Aorta (tissue), 5 donors: ENCODE measurements at regions not wholly inside any gene's neighbourhood (a gene's known extent, or its start where the extent isn't known, plus 50 kb on each side); places are given as distances from the start of the nearest gene placed in this dataset.

Experiments
- ATAC-seq: fragments of 200-7000 bp; cut with Tn5 transposase; one replicate; pipeline ENCODE4 v1.9.1; 2022; ENCODE audit warnings: moderate library complexity; ENCODE audit not compliant: low FRiP score
- DNase-seq, 2 donors: peaks; one replicate each; pipeline ENCODE4 v3.0.0-alpha.2; 2020
- H3K27ac ChIP-seq, 2 donors: one replicate each; pipeline ENCODE4 v1.5.1; 2013; ENCODE audit warnings: low read length in 2 of 2, mild to moderate bottlenecking in 2 of 2, moderate library complexity in 2 of 2, control low read depth in 1 of 2, inconsistent platforms in 1 of 2, low read depth in 1 of 2
- H3K27me3 ChIP-seq, 2 donors: one replicate each; pipeline ENCODE4 v1.6.1; 2013; ENCODE audit warnings: control low read depth in 1 of 2, low read length in 1 of 2, mild to moderate bottlenecking in 1 of 2, moderate library complexity in 1 of 2; ENCODE audit not compliant: insufficient read depth in 2 of 2, control insufficient read depth in 1 of 2
- H3K36me3 ChIP-seq, 2 donors: one replicate each; pipeline ENCODE4 v1.6.1; 2013; ENCODE audit warnings: control low read depth in 1 of 2, low read length in 1 of 2, mild to moderate bottlenecking in 1 of 2; ENCODE audit not compliant: insufficient read depth in 2 of 2, control insufficient read depth in 1 of 2
- H3K4me1 ChIP-seq, 2 donors: one replicate each; pipeline ENCODE4 v1.6.1; 2013; ENCODE audit warnings: low read length in 2 of 2, control low read depth in 1 of 2, mild to moderate bottlenecking in 1 of 2, moderate library complexity in 1 of 2; ENCODE audit not compliant: insufficient read depth in 2 of 2, control insufficient read depth in 1 of 2
- H3K4me3 ChIP-seq, 2 donors: one replicate each; pipeline ENCODE4 v1.5.1; 2013; ENCODE audit warnings: low read length in 2 of 2, control low read depth in 1 of 2, mild to moderate bottlenecking in 1 of 2
- H3K9me3 ChIP-seq: one replicate; pipeline ENCODE4 v1.6.1; 2013; ENCODE audit warnings: mild to moderate bottlenecking, low read length; ENCODE audit not compliant: control insufficient read depth
- WGBS, 2 donors: extraction: QIAGEN DNeasy Blood & Tissue Kit; methylation state at CpG; one replicate each; pipeline ENCODE4 v1.1.7; 2013; 5-methylcytosine and 5-hydroxymethylcytosine counted together
- intact Hi-C, 2 donors: fragments of 100-400 bp; cut with DNase I; formaldehyde crosslinking; loops; one replicate each; pipeline versions ENCODE4 v1.14.2 to v1.15.0; 2022
- donor health status: healthy with polysubstance abuse.
- donor health status: Bipolar disorder and iron deficiency.
- donor health status: DM: no; HTN: no; CAD: no.
- donor health status: DM: no; HTN: no; CAD: no.
- donor health status: DM: yes; HTN: yes; CAD: no.

DNA sequence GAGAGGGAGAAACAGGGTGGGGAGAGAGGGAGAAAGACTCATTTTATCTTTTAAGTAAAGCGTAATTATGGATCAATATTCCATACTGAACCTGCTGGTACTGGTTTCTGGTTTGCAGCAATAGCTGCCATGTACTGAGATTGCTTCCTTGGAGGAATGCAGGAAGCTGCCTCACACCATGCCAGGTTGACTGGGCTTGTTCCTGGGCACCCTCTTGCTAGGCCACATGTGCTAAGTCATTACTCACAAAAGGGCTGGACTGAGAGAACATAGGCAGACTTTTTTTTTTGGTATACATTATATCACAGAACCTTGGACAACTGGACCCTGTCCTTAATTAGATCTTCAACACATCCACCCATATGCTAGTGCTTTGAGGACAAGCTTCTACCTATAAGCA lies 193.4 kb downstream of the ZNF621 start:
- Histone ChIP-seq H3K9me3 (no peaks in the 10 kb centered on the region), H3K27me3 (no peaks in the 10 kb centered on the region), H3K27ac (no peak overlapping the region), H3K36me3 (no peaks in the 10 kb centered on the region), H3K4me1 (peaks cover 0 to 4% of the 10 kb centered on the region in 2 donors), H3K4me3 (no peak overlapping the region)
- intact Hi-C loops = no loop called here
- DNase-seq = no peak
- 98 to 100% methylated on average over 1 of the region's 1 CpG for WGBS, 2 donors
- ATAC-seq = no peak

DNA sequence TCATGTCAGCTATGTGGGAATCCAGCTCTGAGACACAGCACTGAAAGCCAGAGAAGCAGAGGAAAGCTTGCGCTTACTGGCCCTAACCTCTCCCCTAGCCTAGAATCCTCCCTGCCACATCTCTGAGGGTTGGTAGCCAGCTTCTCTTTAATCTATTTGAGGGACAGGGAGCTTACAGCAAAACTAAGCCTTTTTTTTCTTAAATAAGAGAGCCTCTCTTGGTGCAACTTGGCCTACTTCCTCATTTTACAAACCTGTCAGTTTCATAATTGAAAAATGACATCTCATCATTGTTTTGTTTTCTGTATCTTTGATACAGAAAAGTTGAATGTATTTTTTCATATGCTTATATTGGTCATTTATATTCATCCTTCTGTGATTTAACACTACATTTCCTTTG lies 193.9 kb downstream of the ZNF621 start:
- no peaks in the 10 kb centered on the region for H3K36me3 ChIP-seq
- no peak for ATAC-seq
- no peaks in the 10 kb centered on the region for H3K27me3 ChIP-seq
- peaks cover 0 to 4% of the 10 kb centered on the region in 2 donors for H3K4me1 ChIP-seq
- H3K4me3 ChIP-seq = no peak overlapping the region
- H3K9me3 ChIP-seq = no peaks in the 10 kb centered on the region
- 90 to 96% methylated on average over 1 of the region's 1 CpG for WGBS, 2 donors
- H3K27ac ChIP-seq = no peak overlapping the region
- no peak for DNase-seq
- intact Hi-C loops = no loop called here

DNA sequence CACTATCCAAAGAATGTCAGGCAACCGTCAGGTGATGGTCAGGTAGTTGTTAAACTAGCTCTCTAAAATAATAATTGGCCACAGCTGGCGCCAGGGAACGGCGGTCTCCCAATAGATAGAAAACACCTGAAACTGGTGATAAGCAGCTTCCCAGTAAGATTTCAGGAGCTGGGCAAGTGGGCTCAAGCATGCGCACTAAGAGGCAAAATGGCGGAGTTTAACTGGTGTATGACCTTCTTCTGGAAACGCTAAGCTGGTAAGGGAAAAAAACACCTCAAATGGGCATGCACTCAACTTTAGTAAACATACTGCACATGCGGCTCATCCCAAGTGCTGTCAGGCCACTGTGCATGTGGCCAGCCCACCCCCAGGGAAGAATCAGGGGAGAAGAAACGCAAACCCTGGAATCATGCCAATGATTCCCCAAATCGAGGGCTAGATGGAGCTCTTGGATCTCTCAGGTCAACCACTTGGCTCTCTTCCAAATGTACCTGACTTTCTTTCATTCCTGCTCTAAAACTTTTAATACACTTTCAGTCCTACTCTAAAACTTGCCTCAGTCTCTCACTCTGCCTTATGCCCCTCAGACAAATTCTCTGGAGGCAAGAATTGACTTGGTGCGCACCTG lies 195.0 kb downstream of the ZNF621 start:
- intact Hi-C loops = no loop called here
- DNase-seq (no peak), ATAC-seq (no peak)
- Histone ChIP-seq H3K27ac (no peak overlapping the region), H3K4me1 (peaks cover 0 to 4% of the 10 kb centered on the region in 2 donors), H3K4me3 (no peak overlapping the region), H3K9me3 (no peaks in the 10 kb centered on the region), H3K27me3 (no peaks in the 10 kb centered on the region), H3K36me3 (no peaks in the 10 kb centered on the region)
- WGBS, 2 donors = 80 to 83% methylated on average over 11 of the region's 11 CpGs

DNA sequence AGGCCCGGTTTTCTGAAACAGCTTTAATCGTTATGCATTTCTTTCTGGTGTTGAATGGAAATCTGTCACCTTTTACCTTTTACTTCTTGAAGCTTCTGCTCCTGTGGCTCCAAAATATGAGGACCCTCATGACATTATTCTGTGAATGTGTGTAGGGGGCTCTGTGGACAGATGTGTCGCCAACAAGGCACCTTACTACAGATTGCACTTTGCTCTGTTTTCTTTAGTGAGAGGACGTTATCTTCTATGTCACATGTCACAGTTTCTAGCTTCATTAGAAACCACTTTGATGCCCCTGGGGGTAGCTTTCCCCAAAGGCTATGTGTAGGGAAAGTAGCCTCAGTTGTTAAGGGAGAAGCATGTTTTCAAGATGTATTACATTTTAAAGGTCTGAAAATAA lies 195.6 kb downstream of the ZNF621 start:
- Histone ChIP-seq H3K4me3 (no peak overlapping the region), H3K9me3 (no peaks in the 10 kb centered on the region), H3K4me1 (peaks cover 0 to 4% of the 10 kb centered on the region in 2 donors), H3K27ac (no peak overlapping the region), H3K36me3 (no peaks in the 10 kb centered on the region), H3K27me3 (no peaks in the 10 kb centered on the region)
- no peak for ATAC-seq
- 88 to 93% methylated on average over 4 of the region's 4 CpGs for WGBS, 2 donors
- no peak for DNase-seq
- intact Hi-C loops = no loop called here

DNA sequence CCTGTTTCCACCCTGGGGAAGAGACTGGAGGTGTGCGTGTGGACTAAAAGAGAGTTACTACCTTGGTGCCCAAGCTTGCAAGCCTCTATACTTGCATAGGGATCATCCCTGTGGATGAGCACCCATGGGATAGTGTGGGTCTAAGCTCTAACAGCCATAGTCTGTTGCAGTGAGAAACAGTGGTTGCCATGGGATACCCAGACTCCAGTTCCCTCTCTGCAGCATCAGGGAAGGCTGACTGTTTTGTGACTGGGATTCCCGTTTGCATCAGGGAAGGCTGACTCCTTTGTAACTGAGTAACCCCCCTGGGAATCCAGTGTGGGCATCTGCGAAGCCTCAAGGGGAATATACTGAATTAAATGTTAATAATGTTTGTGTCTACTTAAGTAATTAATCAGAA lies 196.1 kb downstream of the ZNF621 start:
- DNase-seq (no peak), ATAC-seq (no peak)
- H3K27me3 ChIP-seq = no peaks in the 10 kb centered on the region
- H3K36me3 ChIP-seq = no peaks in the 10 kb centered on the region
- 92 to 93% methylated on average over 3 of the region's 3 CpGs for WGBS, 2 donors
- intact Hi-C loops = no loop called here
- H3K4me3 ChIP-seq = no peak overlapping the region
- no peak overlapping the region for H3K27ac ChIP-seq
- no peaks in the 10 kb centered on the region for H3K9me3 ChIP-seq
- H3K4me1 ChIP-seq = peaks cover 0 to 4% of the 10 kb centered on the region in 2 donors

DNA sequence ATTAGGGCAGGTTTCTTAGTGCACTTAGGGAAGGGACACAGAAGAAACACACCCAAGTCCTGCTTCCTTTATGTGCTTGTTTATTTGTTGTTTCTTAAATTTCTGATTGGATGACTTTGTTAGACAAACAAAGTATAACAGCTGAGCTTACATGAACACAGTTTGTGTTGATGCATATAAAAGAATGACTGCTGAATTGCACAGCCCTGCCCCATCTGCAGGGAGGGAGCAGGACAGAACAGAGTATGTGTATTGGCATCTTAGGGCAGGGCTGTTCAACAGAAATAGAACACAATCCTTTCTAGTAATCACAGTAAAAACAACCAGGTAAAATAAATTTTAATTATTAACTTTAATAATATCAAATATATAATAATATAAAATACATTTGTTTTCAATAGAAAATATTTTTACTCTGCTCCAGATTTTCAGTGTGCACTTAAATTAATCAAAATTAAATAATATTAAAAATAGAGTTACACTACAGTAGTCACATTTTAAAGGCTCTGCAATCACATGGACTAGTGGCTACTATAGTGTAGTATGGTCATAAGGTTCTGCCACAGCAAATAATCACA lies 198.4 kb downstream of the ZNF621 start:
- H3K27me3 ChIP-seq = no peaks in the 10 kb centered on the region
- intact Hi-C loops = no loop called here
- DNase-seq = no peak
- no peak for ATAC-seq
- H3K4me1 ChIP-seq = no peaks in the 10 kb centered on the region
- no peaks in the 10 kb centered on the region for H3K9me3 ChIP-seq
- H3K4me3 ChIP-seq = no peak overlapping the region
- no peaks in the 10 kb centered on the region for H3K36me3 ChIP-seq
- no peak overlapping the region for H3K27ac ChIP-seq

DNA sequence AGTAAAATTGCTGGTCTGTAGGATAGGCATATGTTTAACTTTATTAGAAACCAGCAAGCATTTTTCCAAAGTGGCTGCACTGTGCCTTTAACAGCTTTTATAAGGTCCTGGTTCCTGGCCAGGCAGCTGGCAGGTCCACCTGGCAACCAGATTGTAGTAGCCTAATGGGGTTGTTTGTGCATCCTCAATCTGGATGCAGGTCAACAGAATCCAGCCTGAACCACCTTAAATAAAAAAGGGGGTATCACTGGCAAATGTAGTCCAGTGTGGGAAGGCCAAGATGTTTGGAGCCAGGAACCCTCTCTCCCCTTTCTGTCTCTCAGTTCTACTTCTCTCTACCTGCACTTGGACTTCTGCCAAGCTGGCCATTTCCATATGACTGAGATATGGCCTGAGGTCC lies 200.3 kb downstream of the ZNF621 start:
- H3K9me3 ChIP-seq = no peaks in the 10 kb centered on the region
- no peak overlapping the region for H3K27ac ChIP-seq
- intact Hi-C loops = no loop called here
- H3K4me1 ChIP-seq = no peaks in the 10 kb centered on the region
- H3K36me3 ChIP-seq = no peaks in the 10 kb centered on the region
- DNase-seq (no peak), ATAC-seq (no peak)
- H3K4me3 ChIP-seq = no peak overlapping the region
- H3K27me3 ChIP-seq = no peaks in the 10 kb centered on the region

DNA sequence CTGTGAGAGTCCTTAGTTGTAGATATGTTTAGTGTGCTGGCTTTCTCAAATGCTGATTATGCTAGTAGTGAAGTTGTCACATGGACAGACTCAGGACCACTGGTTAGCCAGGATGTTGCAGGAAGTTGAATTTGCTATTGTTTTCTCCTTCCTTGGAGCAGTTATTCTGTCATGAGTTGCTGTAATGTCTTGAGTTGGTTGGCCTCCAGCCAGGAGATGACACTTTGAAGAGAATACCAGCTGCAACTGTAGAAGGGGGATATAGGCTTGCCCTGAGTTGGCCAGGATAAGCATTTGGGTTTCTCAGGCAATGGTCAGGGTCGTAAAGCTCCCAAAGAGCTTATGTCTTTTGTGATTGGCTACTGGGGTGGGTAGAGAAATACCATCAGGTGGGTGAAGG lies 206.7 kb downstream of the ZNF621 start:
- intact Hi-C loops = no loop called here
- peaks cover 4% of the 10 kb centered on the region for H3K9me3 ChIP-seq
- no peak for ATAC-seq
- no peaks in the 10 kb centered on the region for H3K4me1 ChIP-seq
- no peak overlapping the region for H3K27ac ChIP-seq
- WGBS, 2 donors = 71 to 87% methylated on average over 1 of the region's 1 CpG
- no peak for DNase-seq
- H3K27me3 ChIP-seq = no peaks in the 10 kb centered on the region
- H3K4me3 ChIP-seq = no peak overlapping the region
- no peaks in the 10 kb centered on the region for H3K36me3 ChIP-seq

DNA sequence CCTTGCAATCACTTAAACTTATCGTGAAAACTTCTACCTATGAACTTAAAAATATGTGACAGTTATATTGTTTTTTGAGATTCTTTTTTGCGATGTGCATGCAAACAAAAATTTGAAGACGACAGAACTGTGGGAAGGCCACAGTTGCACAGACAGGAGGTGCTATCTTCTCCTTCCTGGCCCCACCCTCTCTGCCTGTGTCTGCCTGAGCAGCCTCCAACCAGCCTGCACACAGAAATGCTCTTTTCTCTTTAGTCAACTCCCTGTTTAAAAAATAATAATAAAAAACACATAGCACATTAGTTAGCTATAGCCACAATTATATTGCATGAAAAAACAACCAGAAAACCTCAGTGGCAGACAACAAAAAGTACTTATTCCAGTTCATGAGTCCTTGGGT lies 212.2 kb downstream of the ZNF621 start:
- no peaks in the 10 kb centered on the region for H3K4me1 ChIP-seq
- intact Hi-C loops = no loop called here
- DNase-seq = no peak
- H3K4me3 ChIP-seq = no peak overlapping the region
- peaks cover 1% of the 10 kb centered on the region for H3K9me3 ChIP-seq
- H3K36me3 ChIP-seq = no peaks in the 10 kb centered on the region
- 86 to 92% methylated on average over 3 of the region's 3 CpGs for WGBS, 2 donors
- ATAC-seq = no peak
- no peak overlapping the region for H3K27ac ChIP-seq
- no peaks in the 10 kb centered on the region for H3K27me3 ChIP-seq
